ENCODE measurements at regions not wholly inside any gene's neighbourhood (a gene's known extent, or its start where the extent isn't known, plus 50 kb on each side); places are given as distances from the start of the nearest gene placed in this dataset.

DNA sequence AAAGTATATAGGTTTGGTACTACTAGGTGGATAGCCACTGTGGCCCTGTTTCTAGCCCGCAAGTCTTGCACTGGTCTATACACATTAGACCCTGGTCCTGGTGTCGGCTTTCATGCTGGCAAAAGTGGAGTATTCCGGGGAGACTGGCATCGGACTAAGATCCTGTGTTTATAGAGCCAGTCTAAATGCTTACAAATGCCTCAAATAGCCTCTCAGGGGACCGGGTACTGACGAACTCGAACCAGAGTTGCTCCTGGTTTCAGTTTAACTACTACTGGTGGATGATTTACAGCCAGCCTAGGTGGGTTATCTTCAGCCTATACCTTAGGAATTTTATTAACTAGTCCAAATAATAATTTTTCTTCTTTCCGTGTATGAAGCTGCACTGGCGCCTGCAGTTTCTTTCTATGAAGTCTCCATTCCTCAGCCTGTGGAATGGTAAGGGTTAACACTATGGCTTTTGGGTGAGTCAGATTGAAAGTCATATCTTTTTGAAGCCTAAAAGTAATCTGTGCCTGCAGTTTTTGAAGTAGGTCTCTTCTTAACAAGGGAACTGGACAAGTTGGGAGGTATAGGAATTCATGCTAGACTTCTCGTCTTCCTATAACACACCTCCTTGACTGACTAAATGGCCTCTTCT is 51.3 kb downstream of the OR10H4 start:
- H3K36me3 ChIP-seq: no peaks in the 10 kb centered on the region
- intact Hi-C loops (cut with DNase I): no loop called here
- no peaks in the 10 kb centered on the region for H3K4me1 ChIP-seq
- no peak for DNase-seq
- H3K9me3 ChIP-seq: no peaks in the 10 kb centered on the region
- H3K27ac ChIP-seq: no peak overlapping the region
- no peaks in the 10 kb centered on the region for H3K27me3 ChIP-seq
- TF ChIP-seq, protein P1, sequence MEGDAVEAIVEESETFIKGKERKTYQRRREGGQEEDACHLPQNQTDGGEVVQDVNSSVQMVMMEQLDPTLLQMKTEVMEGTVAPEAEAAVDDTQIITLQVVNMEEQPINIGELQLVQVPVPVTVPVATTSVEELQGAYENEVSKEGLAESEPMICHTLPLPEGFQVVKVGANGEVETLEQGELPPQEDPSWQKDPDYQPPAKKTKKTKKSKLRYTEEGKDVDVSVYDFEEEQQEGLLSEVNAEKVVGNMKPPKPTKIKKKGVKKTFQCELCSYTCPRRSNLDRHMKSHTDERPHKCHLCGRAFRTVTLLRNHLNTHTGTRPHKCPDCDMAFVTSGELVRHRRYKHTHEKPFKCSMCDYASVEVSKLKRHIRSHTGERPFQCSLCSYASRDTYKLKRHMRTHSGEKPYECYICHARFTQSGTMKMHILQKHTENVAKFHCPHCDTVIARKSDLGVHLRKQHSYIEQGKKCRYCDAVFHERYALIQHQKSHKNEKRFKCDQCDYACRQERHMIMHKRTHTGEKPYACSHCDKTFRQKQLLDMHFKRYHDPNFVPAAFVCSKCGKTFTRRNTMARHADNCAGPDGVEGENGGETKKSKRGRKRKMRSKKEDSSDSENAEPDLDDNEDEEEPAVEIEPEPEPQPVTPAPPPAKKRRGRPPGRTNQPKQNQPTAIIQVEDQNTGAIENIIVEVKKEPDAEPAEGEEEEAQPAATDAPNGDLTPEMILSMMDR (IDR thresholded peaks at IDR 0.05): no peak
- TF ChIP-seq POLR2A (IDR thresholded peaks at IDR 0.05): no peak
- WGBS, 2 donors: 69 to 75% methylated on average over 10 of the region's 10 CpGs
- no peak overlapping the region for H3K4me3 ChIP-seq (replicated peaks in 1 of 3)

DNA sequence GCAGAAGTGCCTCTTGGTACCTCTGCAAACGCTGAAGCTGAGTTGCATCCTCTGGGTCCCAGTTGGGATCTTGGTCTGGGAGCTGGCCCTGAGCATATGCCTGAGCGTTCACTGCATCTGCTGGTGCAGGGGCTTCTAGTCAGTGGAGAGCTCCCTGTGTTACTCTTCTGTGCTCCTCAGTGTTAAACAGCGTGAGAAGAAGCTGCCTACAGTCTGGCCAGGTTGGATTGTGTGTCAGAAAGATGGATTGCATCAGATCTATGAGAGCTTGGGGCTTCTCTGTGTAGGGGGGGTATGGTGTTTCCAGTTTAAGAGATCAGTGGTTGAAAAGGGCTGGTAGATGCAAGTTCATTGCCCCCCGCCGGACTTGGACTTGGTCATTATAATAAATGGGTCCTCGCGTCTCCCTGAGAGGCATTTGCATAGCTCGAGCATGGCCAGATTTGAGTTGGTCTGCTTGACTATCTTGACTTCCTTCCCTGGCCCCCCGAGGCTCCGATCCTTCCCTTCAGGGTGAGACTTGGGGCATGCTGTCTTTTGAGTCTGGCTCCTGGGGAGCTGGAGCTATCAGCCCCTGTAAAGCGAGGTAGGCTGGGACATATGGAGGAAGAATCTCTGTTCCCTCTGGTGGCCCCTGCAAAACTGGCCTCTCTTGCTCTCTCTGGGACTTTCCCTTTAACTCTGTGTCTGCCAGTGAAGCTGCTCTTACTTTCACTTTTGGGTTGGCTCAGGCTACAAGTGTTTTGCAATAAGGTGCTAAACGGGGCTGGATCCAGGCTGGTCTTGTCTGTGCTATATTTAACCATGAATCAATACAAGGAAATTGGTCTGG is 52.9 kb downstream of the OR10H4 start:
- peak overlapping the region in 1 of 3 donors; percentile 17 for H3K4me3 ChIP-seq (replicated peaks in 1 of 3)
- DNase-seq: no peak
- no peaks in the 10 kb centered on the region for H3K27me3 ChIP-seq
- 54 to 55% methylated on average over 12 of the region's 12 CpGs for WGBS, 2 donors
- no peaks in the 10 kb centered on the region for H3K9me3 ChIP-seq
- intact Hi-C loops (cut with DNase I): no loop called here
- TF ChIP-seq, protein P1 (IDR thresholded peaks at IDR 0.05): no peak
- no peak for TF ChIP-seq POLR2A (IDR thresholded peaks at IDR 0.05)
- H3K27ac ChIP-seq: no peak overlapping the region
- H3K36me3 ChIP-seq: no peaks in the 10 kb centered on the region
- no peaks in the 10 kb centered on the region for H3K4me1 ChIP-seq

DNA sequence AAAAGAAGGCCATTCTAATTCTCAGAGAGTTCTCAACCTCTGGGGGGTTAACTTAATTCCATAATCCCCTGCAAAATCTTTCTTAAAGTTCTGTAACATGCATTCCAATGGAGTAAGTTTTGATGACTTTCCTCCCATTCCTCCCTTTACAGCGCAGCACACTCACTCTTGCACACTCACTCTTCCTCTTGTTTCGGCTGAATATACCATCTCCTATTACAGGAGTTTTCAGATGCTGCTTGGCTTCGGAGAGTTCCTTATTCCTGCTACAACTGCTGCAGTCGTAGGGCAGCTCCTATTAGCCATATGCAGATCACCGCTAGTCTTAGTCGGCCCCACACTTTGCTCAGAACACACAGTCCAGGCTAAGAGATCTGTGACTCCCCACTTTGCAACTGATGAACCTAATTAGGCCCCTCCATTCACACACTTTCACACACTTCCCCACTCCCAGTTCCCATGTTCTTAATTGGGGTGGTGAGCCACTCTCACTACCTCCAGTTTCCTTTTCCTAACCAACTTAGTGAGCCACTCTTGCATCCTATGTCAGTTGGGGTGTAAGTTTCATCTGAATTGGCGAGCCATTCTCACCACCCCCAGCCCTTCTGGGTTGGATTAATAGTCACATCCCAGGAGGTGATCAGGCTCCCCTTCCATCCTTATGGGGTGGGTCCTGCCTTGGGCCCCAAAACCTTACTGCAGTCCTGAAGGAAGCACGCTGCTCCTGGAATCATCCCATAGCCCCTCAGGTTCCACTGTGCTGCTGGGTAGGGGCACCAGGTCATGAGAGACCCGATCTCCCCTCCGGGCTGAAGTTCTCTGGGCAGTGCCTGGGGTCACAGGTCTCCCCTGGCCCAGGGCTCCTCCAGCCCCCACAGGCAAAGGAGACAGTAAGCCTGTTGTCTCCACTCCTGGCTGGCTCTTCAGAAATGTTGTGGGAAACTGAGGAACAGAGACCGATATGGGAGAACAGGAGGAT is 53.9 kb downstream of the OR10H4 start:
- H3K27ac ChIP-seq: no peak overlapping the region
- DNase-seq: no peak
- no peaks in the 10 kb centered on the region for H3K4me1 ChIP-seq
- H3K4me3 ChIP-seq (replicated peaks in 1 of 3): no peak overlapping the region
- intact Hi-C loops (cut with DNase I): no loop called here
- no peaks in the 10 kb centered on the region for H3K27me3 ChIP-seq
- WGBS, 2 donors: 68 to 82% methylated on average over 11 of the region's 11 CpGs
- H3K9me3 ChIP-seq: no peaks in the 10 kb centered on the region
- no peak for TF ChIP-seq POLR2A (IDR thresholded peaks at IDR 0.05)
- TF ChIP-seq, protein P1 (IDR thresholded peaks at IDR 0.05): no peak
- H3K36me3 ChIP-seq: no peaks in the 10 kb centered on the region

DNA sequence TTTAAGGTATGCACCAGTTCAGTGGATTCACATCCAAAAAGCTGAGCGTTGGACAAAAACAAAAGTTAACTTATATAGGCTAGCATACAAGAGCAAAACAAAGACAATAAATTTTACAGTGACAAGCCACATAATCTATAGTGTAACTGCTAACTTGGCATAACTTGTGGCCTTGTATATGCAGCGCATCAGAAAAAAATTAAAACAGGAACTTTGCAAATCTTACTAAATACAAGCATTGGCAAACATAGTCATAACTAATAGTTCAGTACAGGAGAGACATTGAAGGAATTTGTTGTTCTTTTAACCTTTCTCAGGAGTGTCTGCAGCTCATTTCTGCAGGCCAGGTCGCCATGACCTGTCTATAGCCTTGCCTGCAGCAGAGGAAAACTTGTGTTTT is 54.6 kb downstream of the OR10H4 start:
- Histone ChIP-seq H3K27ac (no peak overlapping the region), H3K9me3 (no peaks in the 10 kb centered on the region), H3K27me3 (no peaks in the 10 kb centered on the region), H3K4me3 (replicated peaks in 1 of 3) (no peak overlapping the region), H3K36me3 (no peaks in the 10 kb centered on the region), H3K4me1 (no peaks in the 10 kb centered on the region)
- 73 to 77% methylated on average over 3 of the region's 3 CpGs for WGBS, 2 donors
- intact Hi-C loops (cut with DNase I): no loop called here
- no peak for DNase-seq
- TF ChIP-seq, protein P1 (IDR thresholded peaks at IDR 0.05): no peak
